Upper lobe of right lung (tissue), 1 donor: ENCODE measurements at regions not wholly inside any gene's neighbourhood (a gene's known extent, or its start where the extent isn't known, plus 50 kb on each side); places are given as distances from the start of the nearest gene placed in this dataset.

ENCODE experiments used
- ATAC-seq: fragments of 200-7000 bp; cut with Tn5 transposase; one replicate; pipeline ENCODE4 v1.9.1; 2020; ENCODE audit warnings: mild to moderate bottlenecking, moderate library complexity
- DNase-seq: peaks from one replicate; pipeline ENCODE4 v3.0.0-alpha.2; 2020
- H3K27ac ChIP-seq: fragments of 200-600 bp; one replicate; pipeline ENCODE4 v1.8.0; 2022
- H3K27me3 ChIP-seq: fragments of 200-600 bp; one replicate; pipeline ENCODE4 v1.8.0; 2022; ENCODE audit warnings: mild to moderate bottlenecking
- H3K36me3 ChIP-seq: fragments of 200-600 bp; one replicate; pipeline ENCODE4 v1.8.0; 2022
- H3K4me1 ChIP-seq: fragments of 200-600 bp; one replicate; pipeline ENCODE4 v1.8.0; 2022
- H3K4me3 ChIP-seq: fragments of 200-600 bp; one replicate; pipeline ENCODE4 v1.8.0; 2022; ENCODE audit warnings: mild to moderate bottlenecking
- H3K9me3 ChIP-seq: fragments of 200-600 bp; one replicate; pipeline ENCODE4 v1.8.0; 2022
- CTCF ChIP-seq: fragments of 200-600 bp; IDR thresholded peaks from one replicate; pipeline ENCODE4 v1.8.0; 2022; ENCODE audit warnings: antibody characterized with exemption
- intact Hi-C: fragments of 100-400 bp; cut with DNase I; formaldehyde crosslinking; loops from one replicate; pipeline ENCODE4 v1.11.0; 2022
- donor health status: DM: no; HTN: yes; CAD: no; lungs with severe emphysema.

- no peaks in the 10 kb centered on the region for H3K36me3 ChIP-seq
- H3K4me3 ChIP-seq: no peak overlapping the region
- ATAC-seq (no peak), DNase-seq (no peak)
- H3K27me3 ChIP-seq: no peaks in the 10 kb centered on the region
- TF ChIP-seq CTCF: no peak
- peaks cover 5% of the 10 kb centered on the region for H3K4me1 ChIP-seq
- no peaks in the 10 kb centered on the region for H3K9me3 ChIP-seq
- intact Hi-C loops: no loop called here
- no peak overlapping the region for H3K27ac ChIP-seq
Measured at GRCh38 chr1:221018414-221018813, 139.2 kb downstream of the HLX start.

GRCh38 chr1:221022331-221022730 lies 143.1 kb downstream of the HLX start:
- Histone ChIP-seq H3K4me1 (no peaks in the 10 kb centered on the region), H3K27ac (no peak overlapping the region), H3K27me3 (no peaks in the 10 kb centered on the region), H3K36me3 (no peaks in the 10 kb centered on the region), H3K4me3 (no peak overlapping the region), H3K9me3 (no peaks in the 10 kb centered on the region)
- ATAC-seq: no peak
- no peak for DNase-seq
- no peak for TF ChIP-seq CTCF
- intact Hi-C loops: no loop called here

- ATAC-seq (no peak), DNase-seq (no peak)
- Histone ChIP-seq H3K27ac (no peak overlapping the region), H3K4me3 (no peak overlapping the region), H3K27me3 (no peaks in the 10 kb centered on the region), H3K9me3 (no peaks in the 10 kb centered on the region), H3K4me1 (no peaks in the 10 kb centered on the region), H3K36me3 (no peaks in the 10 kb centered on the region)
- TF ChIP-seq CTCF: no peak
- intact Hi-C loops: no loop called here
Measured at GRCh38 chr1:221023482-221023881, 144.2 kb downstream of the HLX start.

GRCh38 chr1:221025501-221025900 lies 146.3 kb downstream of the HLX start:
- Histone ChIP-seq H3K4me1 (no peaks in the 10 kb centered on the region), H3K36me3 (no peaks in the 10 kb centered on the region), H3K9me3 (no peaks in the 10 kb centered on the region), H3K27me3 (no peaks in the 10 kb centered on the region), H3K4me3 (no peak overlapping the region), H3K27ac (no peak overlapping the region)
- no peak for DNase-seq
- peak; percentile 62 for ATAC-seq
- intact Hi-C loops: no loop called here
- no peak for TF ChIP-seq CTCF

GRCh38 chr1:221025956-221026355 lies 146.7 kb downstream of the HLX start:
- no peak for TF ChIP-seq CTCF
- H3K27me3 ChIP-seq: no peaks in the 10 kb centered on the region
- ATAC-seq: no peak
- H3K4me3 ChIP-seq: no peak overlapping the region
- no peaks in the 10 kb centered on the region for H3K36me3 ChIP-seq
- no peak overlapping the region for H3K27ac ChIP-seq
- intact Hi-C loops: no loop called here
- no peaks in the 10 kb centered on the region for H3K9me3 ChIP-seq
- DNase-seq: no peak
- no peaks in the 10 kb centered on the region for H3K4me1 ChIP-seq

- no peaks in the 10 kb centered on the region for H3K36me3 ChIP-seq
- no peak overlapping the region for H3K27ac ChIP-seq
- H3K4me1 ChIP-seq: no peaks in the 10 kb centered on the region
- H3K9me3 ChIP-seq: no peaks in the 10 kb centered on the region
- DNase-seq (no peak), ATAC-seq (no peak)
- TF ChIP-seq CTCF: no peak
- intact Hi-C loops: no loop called here
- H3K27me3 ChIP-seq: no peaks in the 10 kb centered on the region
- H3K4me3 ChIP-seq: no peak overlapping the region
Measured at GRCh38 chr1:221029981-221030649, 150.9 kb downstream of the HLX start.
